Neural crest cell (in vitro differentiated cells): ENCODE measurements at regions not wholly inside any gene's neighbourhood (a gene's known extent, or its start where the extent isn't known, plus 50 kb on each side); places are given as distances from the start of the nearest gene placed in this dataset.
A peak's percentile ranks its signal among the peaks of the same experiment; 100 is the strongest.

Source experiments
- DNase-seq: peaks from one replicate; pipeline ENCODE4 v3.0.0; 2021; ENCODE audit warnings: low read depth, mixed read lengths, low spot score
- H3K27ac Mint-ChIP-seq: one replicate; pipeline ENCODE4 v1.8.0; 2021; ENCODE audit warnings: mild to moderate bottlenecking, mixed read lengths; ENCODE audit not compliant: unreplicated experiment
- H3K27me3 Mint-ChIP-seq: 2 replicates; pipeline ENCODE4 v1.8.0; 2021; ENCODE audit warnings: low read depth, mild to moderate bottlenecking, mixed read lengths
- H3K36me3 Mint-ChIP-seq: 2 replicates; pipeline ENCODE4 v1.8.0; 2021; ENCODE audit warnings: low read depth, mild to moderate bottlenecking, mixed read lengths
- H3K4me1 Mint-ChIP-seq: 2 replicates; pipeline ENCODE4 v1.8.0; 2021; ENCODE audit warnings: mixed read lengths
- H3K4me3 Mint-ChIP-seq: one replicate; pipeline ENCODE4 v1.8.0; 2021; ENCODE audit warnings: mild to moderate bottlenecking, mixed read lengths
- H3K9me3 Mint-ChIP-seq: 2 replicates; pipeline ENCODE4 v1.8.0; 2021; ENCODE audit warnings: mixed read lengths
- CTCF ChIP-seq: fragments of 200-600 bp; sonication (generic); conservative IDR thresholded peaks from 2 replicates; pipeline ENCODE4 v1.5.0; 2021; ENCODE audit warnings: antibody characterized with exemption, mild to moderate bottlenecking

- H3K4me3 Mint-ChIP-seq, result no peak overlapping the region
- no peaks in the 10 kb centered on the region for H3K36me3 Mint-ChIP-seq
- DNase-seq, result no peak
- H3K9me3 Mint-ChIP-seq, result no peaks in the 10 kb centered on the region
- H3K27me3 Mint-ChIP-seq, result no peaks in the 10 kb centered on the region
- peaks cover 45% of the 10 kb centered on the region for H3K4me1 Mint-ChIP-seq
- no peak for TF ChIP-seq CTCF
- H3K27ac Mint-ChIP-seq, result peak overlapping the region; percentile 60
Observed at GRCh38 chr16:85205747-85206471, 93.6 kb upstream of the CIBAR2 start.

- no peak overlapping the region for H3K4me3 Mint-ChIP-seq
- no peak overlapping the region for H3K27ac Mint-ChIP-seq
- no peak for DNase-seq
- TF ChIP-seq CTCF, result no peak
- no peaks in the 10 kb centered on the region for H3K27me3 Mint-ChIP-seq
- no peaks in the 10 kb centered on the region for H3K36me3 Mint-ChIP-seq
- H3K4me1 Mint-ChIP-seq, result peaks cover 41% of the 10 kb centered on the region
- no peaks in the 10 kb centered on the region for H3K9me3 Mint-ChIP-seq
Observed at GRCh38 chr16:85206472-85207356, 94.4 kb upstream of the CIBAR2 start.

GRCh38 chr16:85207357-85207921 lies 95.2 kb upstream of the CIBAR2 start:
- Mint-ChIP-seq H3K9me3 (no peaks in the 10 kb centered on the region), H3K27ac (peak overlapping the region; percentile 50), H3K27me3 (no peaks in the 10 kb centered on the region), H3K4me1 (peaks cover 36% of the 10 kb centered on the region), H3K36me3 (no peaks in the 10 kb centered on the region), H3K4me3 (no peak overlapping the region)
- no peak for TF ChIP-seq CTCF
- no peak for DNase-seq

- Mint-ChIP-seq H3K36me3 (no peaks in the 10 kb centered on the region), H3K27me3 (no peaks in the 10 kb centered on the region), H3K9me3 (no peaks in the 10 kb centered on the region), H3K4me1 (peaks cover 36% of the 10 kb centered on the region), H3K27ac (no peak overlapping the region), H3K4me3 (no peak overlapping the region)
- DNase-seq, result no peak
- TF ChIP-seq CTCF, result no peak
Observed at GRCh38 chr16:85208181-85208580, 95.9 kb upstream of the CIBAR2 start.

GRCh38 chr16:85208643-85209520 lies 96.6 kb upstream of the CIBAR2 start:
- Mint-ChIP-seq H3K4me3 (no peak overlapping the region), H3K4me1 (peaks cover 38% of the 10 kb centered on the region)

More at GRCh38 chr16:85208643-85209520, 96.6 kb upstream of the CIBAR2 start:
- Mint-ChIP-seq H3K36me3 (no peaks in the 10 kb centered on the region), H3K27me3 (no peaks in the 10 kb centered on the region), H3K9me3 (no peaks in the 10 kb centered on the region), H3K27ac (no peak overlapping the region)
- no peak for DNase-seq
- no peak for TF ChIP-seq CTCF
